Activated CD4-positive, alpha-beta T cell treated with anti-CD3 and anti-CD28 coated beads for 4 hours (primary cell): ENCODE measurements at regions not wholly inside any gene's neighbourhood (a gene's known extent, or its start where the extent isn't known, plus 50 kb on each side); places are given as distances from the start of the nearest gene placed in this dataset.

ENCODE experiments used
- DNase-seq, 2 donors: peaks; one replicate each; pipeline ENCODE4 v3.0.0-alpha.2; 2020

- no peak for DNase-seq
Observed at GRCh38 chr2:234146087-234146826, 95.8 kb downstream of the SPP2 start.

GRCh38 chr2:234145511-234145910 is 95.0 kb downstream of the SPP2 start:
- no peak for DNase-seq

GRCh38 chr2:234145057-234145456 is 94.6 kb downstream of the SPP2 start:
- no peak for DNase-seq

- no peak for DNase-seq
Observed at GRCh38 chr2:234143896-234144295, 93.4 kb downstream of the SPP2 start.

GRCh38 chr2:234142530-234142929 is 92.0 kb downstream of the SPP2 start:
- DNase-seq: no peak

GRCh38 chr2:234139755-234140154 is 89.3 kb downstream of the SPP2 start:
- no peak for DNase-seq

- no peak for DNase-seq
Observed at GRCh38 chr2:234138836-234139235, 88.3 kb downstream of the SPP2 start.

- DNase-seq: no peak
Observed at GRCh38 chr2:234137400-234138014, 87.0 kb downstream of the SPP2 start.

- DNase-seq: no peak
Observed at GRCh38 chr2:234136461-234136860, 86.0 kb downstream of the SPP2 start.

- peak; percentile 44 to 47 for DNase-seq
Observed at GRCh38 chr2:234135750-234136221, 85.3 kb downstream of the SPP2 start.

GRCh38 chr2:234134496-234134895 is 84.0 kb downstream of the SPP2 start:
- no peak for DNase-seq

- no peak for DNase-seq
Observed at GRCh38 chr2:234133004-234133403, 82.5 kb downstream of the SPP2 start.

GRCh38 chr2:234130777-234131181 is 80.3 kb downstream of the SPP2 start:
- no peak for DNase-seq

- no peak for DNase-seq
Observed at GRCh38 chr2:234128606-234129005, 78.1 kb downstream of the SPP2 start.
